ENCODE measurements at regions not wholly inside any gene's neighbourhood (a gene's known extent, or its start where the extent isn't known, plus 50 kb on each side); places are given as distances from the start of the nearest gene placed in this dataset.

GRCh38 chr18:10400534-10401307 lies 53.7 kb upstream of the APCDD1 start:
- TF ChIP-seq CTCF (IDR thresholded peaks at IDR 0.05) = no peak
- no peak for TF ChIP-seq POLR2A (IDR thresholded peaks at IDR 0.05)
